ENCODE measurements at regions not wholly inside any gene's neighbourhood (a gene's known extent, or its start where the extent isn't known, plus 50 kb on each side); places are given as distances from the start of the nearest gene placed in this dataset.
"Not testable (repeated sequence)": the region's sequence is repeated elsewhere in the genome, so short reads cannot be mapped to it uniquely, and the experiment has no call there.

- DNase-seq (ENCODE audit: low read depth in 2 of 2), result no peak
Measured at GRCh38 chr10:28387140-28387539, 84.3 kb upstream of the MPP7 start.

GRCh38 chr10:28391283-28391682 lies 88.4 kb upstream of the MPP7 start:
- no peak for DNase-seq (ENCODE audit: low read depth in 2 of 2)

GRCh38 chr10:28393956-28394568 lies 91.2 kb upstream of the MPP7 start:
- DNase-seq (ENCODE audit: low read depth in 2 of 2), result peak; percentile 66 to 75

GRCh38 chr10:28396331-28396730 lies 93.5 kb upstream of the MPP7 start:
- no peak for DNase-seq (ENCODE audit: low read depth in 2 of 2)

- DNase-seq (ENCODE audit: low read depth in 2 of 2), result no peak
Measured at GRCh38 chr10:28397229-28397628, 94.4 kb upstream of the MPP7 start.

GRCh38 chr10:28400176-28400575 lies 97.3 kb upstream of the MPP7 start:
- no peak for DNase-seq (ENCODE audit: low read depth in 2 of 2)

- DNase-seq (ENCODE audit: low read depth in 2 of 2), result no peak
Measured at GRCh38 chr10:28400681-28401080, 97.8 kb upstream of the MPP7 start.

- not testable (repeated sequence) for DNase-seq (ENCODE audit: low read depth in 2 of 2)
Measured at GRCh38 chr10:28402611-28403073, 99.8 kb upstream of the MPP7 start.

GRCh38 chr10:28403090-28403489 lies 100.2 kb upstream of the MPP7 start:
- DNase-seq (ENCODE audit: low read depth in 2 of 2), result no peak

- DNase-seq (ENCODE audit: low read depth in 2 of 2), result no peak
Measured at GRCh38 chr10:28408237-28408777, 105.4 kb upstream of the MPP7 start.

GRCh38 chr10:28410420-28411135 lies 107.7 kb upstream of the MPP7 start:
- DNase-seq (ENCODE audit: low read depth in 2 of 2), result peak in 1 of 2 donors; percentile 11

GRCh38 chr10:28411136-28411460 lies 108.2 kb upstream of the MPP7 start:
- DNase-seq (ENCODE audit: low read depth in 2 of 2), result no peak

- no peak for DNase-seq (ENCODE audit: low read depth in 2 of 2)
Measured at GRCh38 chr10:28411648-28412047, 108.8 kb upstream of the MPP7 start.

GRCh38 chr10:28418069-28418468 lies 114.8 kb upstream of the WAC start:
- DNase-seq (ENCODE audit: low read depth in 2 of 2), result no peak

- DNase-seq (ENCODE audit: low read depth in 2 of 2), result no peak
Measured at GRCh38 chr10:28425422-28425821, 107.5 kb upstream of the WAC start.

GRCh38 chr10:28426392-28427159 lies 106.3 kb upstream of the WAC start:
- no peak for DNase-seq (ENCODE audit: low read depth in 2 of 2)

GRCh38 chr10:28427376-28427775 lies 105.5 kb upstream of the WAC start:
- DNase-seq (ENCODE audit: low read depth in 2 of 2), result no peak

GRCh38 chr10:28429045-28429444 lies 103.9 kb upstream of the WAC start:
- DNase-seq (ENCODE audit: low read depth in 2 of 2), result no peak

- peak; percentile 4 to 5 for DNase-seq (ENCODE audit: low read depth in 2 of 2)
Measured at GRCh38 chr10:28429573-28430216, 103.2 kb upstream of the WAC start.

GRCh38 chr10:28431139-28431538 lies 101.8 kb upstream of the WAC start:
- no peak for DNase-seq (ENCODE audit: low read depth in 2 of 2)

- peak; percentile 69 to 83 for DNase-seq (ENCODE audit: low read depth in 2 of 2)
Measured at GRCh38 chr10:28432210-28432676, 100.7 kb upstream of the WAC start.

- no peak for DNase-seq (ENCODE audit: low read depth in 2 of 2)
Measured at GRCh38 chr10:28434063-28434462, 98.9 kb upstream of the WAC start.
